NT2/D1 (cell line): ENCODE measurements at regions not wholly inside any gene's neighbourhood (a gene's known extent, or its start where the extent isn't known, plus 50 kb on each side); places are given as distances from the start of the nearest gene placed in this dataset.
"Not testable (repeated sequence)": the region's sequence is repeated elsewhere in the genome, so short reads cannot be mapped to it uniquely, and the experiment has no call there.

ENCODE experiments used
- DNase-seq: peaks from one replicate; pipeline ENCODE4 v3.0.0-alpha.2; 2011; ENCODE audit warnings: low read depth, low spot score
- H3K27me3 ChIP-seq: 2 replicates; pipeline ENCODE4 v1.6.0; 2011; ENCODE audit warnings: mild to moderate bottlenecking; ENCODE audit not compliant: insufficient read length, insufficient read depth
- H3K36me3 ChIP-seq: 2 replicates; pipeline ENCODE4 v1.6.1; 2011; ENCODE audit warnings: mild to moderate bottlenecking, low read length, mixed read lengths; ENCODE audit not compliant: insufficient read depth, insufficient read length
- H3K4me1 ChIP-seq: 2 replicates; pipeline ENCODE4 v1.5.1; 2011; ENCODE audit not compliant: insufficient read depth, insufficient read length
- H3K4me3 ChIP-seq: 2 replicates; pipeline ENCODE4 v1.5.1; 2011; ENCODE audit warnings: low read depth; ENCODE audit not compliant: insufficient read length
- H3K9ac ChIP-seq: 2 replicates; pipeline ENCODE4 v1.6.0; 2011; ENCODE audit warnings: low read depth; ENCODE audit not compliant: insufficient read length
- H3K9me3 ChIP-seq: 2 replicates; pipeline ENCODE4 v1.5.1; 2011; ENCODE audit warnings: mild to moderate bottlenecking, low read length; ENCODE audit not compliant: insufficient read depth
- SUZ12 ChIP-seq: IDR thresholded peaks from 2 replicates; pipeline ENCODE4 v1.6.1; 2011; ENCODE audit not compliant: insufficient read length, insufficient read depth; ENCODE audit errors: extremely low read depth
- YY1 ChIP-seq: IDR thresholded peaks from 2 replicates; pipeline ENCODE4 v1.6.1; 2011; ENCODE audit not compliant: insufficient read length, insufficient read depth
- ZNF274 ChIP-seq: IDR thresholded peaks from 2 replicates; pipeline ENCODE4 v1.6.1; 2011; ENCODE audit warnings: mild to moderate bottlenecking, low read depth, low read length

DNA sequence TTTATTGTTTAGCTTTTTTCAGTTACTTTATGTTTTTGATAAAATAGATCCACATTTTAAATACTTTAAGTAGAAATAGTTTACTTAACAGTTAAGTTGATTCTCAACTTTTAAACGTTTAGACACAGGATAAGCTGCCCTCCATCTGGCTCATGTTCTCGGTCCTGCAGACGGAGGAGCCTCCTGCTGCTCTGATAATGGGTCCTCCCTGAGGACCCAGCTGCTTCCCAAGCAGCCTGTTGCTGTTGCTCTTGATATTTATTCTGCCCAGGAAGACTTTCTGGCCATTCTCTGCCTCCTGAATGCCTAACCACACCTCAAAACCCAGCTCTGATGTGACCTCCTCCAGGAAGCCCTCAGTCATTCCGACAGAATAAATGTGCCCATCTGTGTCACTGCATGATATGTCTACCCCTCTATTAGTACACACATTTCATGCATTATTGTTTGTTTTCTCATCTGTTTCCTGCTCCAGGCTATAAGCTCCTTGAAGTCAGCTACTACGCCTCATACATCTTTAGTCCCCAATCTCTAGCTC lies 267.2 kb upstream of the MSX2 start:
- no peaks in the 10 kb centered on the region for H3K36me3 ChIP-seq
- H3K4me3 ChIP-seq = no peak overlapping the region
- no peak for DNase-seq
- H3K9me3 ChIP-seq = no peaks in the 10 kb centered on the region
- no peaks in the 10 kb centered on the region for H3K4me1 ChIP-seq
- no peak overlapping the region for H3K9ac ChIP-seq
- H3K27me3 ChIP-seq = no peaks in the 10 kb centered on the region
- no peak for TF ChIP-seq SUZ12
- no peak for TF ChIP-seq ZNF274
- TF ChIP-seq YY1 = no peak

DNA sequence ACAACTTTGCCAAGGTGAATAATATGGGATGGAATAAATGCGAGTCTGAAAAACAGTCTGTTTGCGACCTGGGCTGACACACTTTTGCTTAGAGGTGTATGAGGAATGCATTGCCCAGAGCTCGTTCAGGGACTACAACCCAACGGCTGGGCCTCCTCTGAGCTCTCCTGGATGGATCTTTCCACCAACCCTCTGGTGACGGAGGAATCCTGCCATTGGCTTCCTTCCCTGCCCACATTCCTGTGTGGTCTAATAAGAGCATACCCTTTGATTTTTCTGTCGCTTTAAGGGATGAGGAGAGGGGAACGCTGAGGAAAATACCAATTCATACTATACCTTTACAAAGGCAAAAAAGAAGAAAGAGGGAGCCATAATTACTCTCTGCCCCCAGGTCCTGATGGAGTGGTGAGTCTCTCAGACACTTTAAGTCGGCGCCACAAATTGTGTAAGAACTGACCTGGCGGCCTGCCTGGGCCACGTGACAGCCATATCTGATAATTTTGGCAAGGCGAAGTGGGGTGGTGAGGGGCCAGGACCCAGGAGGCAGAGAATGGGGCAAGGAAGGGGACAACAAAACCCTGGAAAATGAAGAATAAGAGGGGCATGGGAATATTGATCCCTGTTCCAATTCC lies 265.2 kb upstream of the MSX2 start:
- Histone ChIP-seq H3K4me1 (no peaks in the 10 kb centered on the region), H3K27me3 (no peaks in the 10 kb centered on the region), H3K4me3 (no peak overlapping the region), H3K36me3 (no peaks in the 10 kb centered on the region), H3K9ac (no peak overlapping the region), H3K9me3 (no peaks in the 10 kb centered on the region)
- DNase-seq = no peak
- TF ChIP-seq ZNF274 (no peak), YY1 (no peak), SUZ12 (no peak)

DNA sequence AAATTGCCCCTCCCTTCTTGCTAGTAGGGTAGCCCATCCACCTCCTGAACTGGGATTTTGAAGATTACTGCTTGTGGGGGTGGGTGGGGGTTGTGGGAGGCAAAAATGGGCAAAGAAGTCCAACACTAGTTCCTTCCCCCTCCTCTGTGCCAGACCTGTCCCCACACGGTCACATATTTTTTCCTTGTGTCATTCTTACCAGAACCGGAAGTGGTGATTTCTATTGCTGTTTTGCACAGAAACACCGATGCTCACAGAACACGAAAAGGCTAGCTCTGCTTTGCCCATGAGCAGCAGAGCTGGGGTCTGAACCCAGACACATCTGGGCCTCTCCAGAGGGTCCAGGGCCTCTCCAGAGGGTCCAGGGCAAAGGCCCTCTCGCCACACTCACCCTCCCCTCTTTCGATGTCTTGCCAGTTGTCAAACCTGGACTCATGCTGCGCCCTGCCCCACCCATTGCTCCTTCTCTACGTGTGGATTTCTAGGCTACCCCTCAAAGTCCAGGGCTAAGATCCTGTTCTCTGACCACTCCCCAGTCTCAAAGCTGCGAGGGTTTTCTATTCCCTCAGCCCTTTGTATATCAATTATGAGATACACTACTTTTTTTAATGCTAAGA lies 264.4 kb upstream of the MSX2 start:
- H3K9ac ChIP-seq = no peak overlapping the region
- no peak overlapping the region for H3K4me3 ChIP-seq
- H3K9me3 ChIP-seq = no peaks in the 10 kb centered on the region
- no peak for DNase-seq
- no peaks in the 10 kb centered on the region for H3K36me3 ChIP-seq
- H3K4me1 ChIP-seq = peaks cover 1% of the 10 kb centered on the region
- H3K27me3 ChIP-seq = no peaks in the 10 kb centered on the region
- no peak for TF ChIP-seq YY1
- TF ChIP-seq SUZ12 = no peak
- no peak for TF ChIP-seq ZNF274

DNA sequence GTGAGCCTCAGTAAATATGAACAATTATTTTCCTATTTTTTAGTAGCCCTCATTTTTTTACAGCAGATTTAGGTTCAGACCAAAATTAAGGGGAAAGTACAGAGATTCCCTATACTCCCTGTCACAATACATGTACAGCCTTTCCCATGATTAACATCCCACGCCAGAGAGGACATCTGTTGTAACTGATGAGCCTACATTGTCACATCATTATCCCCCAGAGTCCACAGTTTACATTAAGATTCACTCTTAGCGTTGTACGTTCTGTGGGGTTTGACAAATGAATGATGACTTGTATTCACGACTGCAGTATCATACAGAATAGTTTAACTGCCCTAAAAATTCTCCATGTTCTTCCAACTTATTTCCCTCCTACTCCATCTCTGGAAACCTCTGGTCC lies 262.3 kb upstream of the MSX2 start:
- H3K9ac ChIP-seq = no peak overlapping the region
- H3K9me3 ChIP-seq = no peaks in the 10 kb centered on the region
- no peaks in the 10 kb centered on the region for H3K27me3 ChIP-seq
- no peak overlapping the region for H3K4me3 ChIP-seq
- TF ChIP-seq SUZ12 = no peak
- TF ChIP-seq ZNF274 = no peak
- TF ChIP-seq YY1 = no peak
- H3K36me3 ChIP-seq = no peaks in the 10 kb centered on the region
- H3K4me1 ChIP-seq = peaks cover 3% of the 10 kb centered on the region
- DNase-seq = no peak

DNA sequence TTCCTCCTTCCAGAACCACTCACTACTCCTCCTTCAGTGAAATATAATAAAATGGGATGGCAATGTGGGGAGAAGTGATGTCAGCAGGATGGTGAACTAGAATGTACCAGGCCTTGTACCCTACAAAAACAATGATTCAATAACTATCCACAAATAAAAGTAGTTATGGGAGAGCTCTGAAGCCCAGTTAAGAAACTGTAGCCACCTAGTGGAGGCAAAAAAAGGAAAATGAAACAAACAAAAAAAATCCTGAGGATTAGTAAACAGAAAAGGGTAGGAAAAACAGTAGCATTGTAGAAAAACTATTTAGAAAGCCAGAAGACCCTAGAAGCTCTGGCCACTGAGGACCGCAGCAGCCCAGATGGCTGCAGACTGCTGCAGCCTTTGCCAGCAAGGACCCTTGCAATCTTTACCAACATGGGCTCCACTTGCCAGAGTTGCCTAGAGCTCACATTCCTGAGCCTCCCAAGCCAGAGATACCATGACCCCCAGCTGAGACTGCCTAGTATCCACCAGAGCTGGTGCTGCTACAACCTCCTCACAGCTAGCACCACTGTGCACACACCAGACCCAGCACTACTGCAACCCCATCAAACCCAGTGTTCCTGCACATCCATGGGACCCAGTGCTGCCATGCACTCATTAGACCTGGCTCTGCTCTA lies 259.7 kb upstream of the MSX2 start:
- DNase-seq = no peak

DNA sequence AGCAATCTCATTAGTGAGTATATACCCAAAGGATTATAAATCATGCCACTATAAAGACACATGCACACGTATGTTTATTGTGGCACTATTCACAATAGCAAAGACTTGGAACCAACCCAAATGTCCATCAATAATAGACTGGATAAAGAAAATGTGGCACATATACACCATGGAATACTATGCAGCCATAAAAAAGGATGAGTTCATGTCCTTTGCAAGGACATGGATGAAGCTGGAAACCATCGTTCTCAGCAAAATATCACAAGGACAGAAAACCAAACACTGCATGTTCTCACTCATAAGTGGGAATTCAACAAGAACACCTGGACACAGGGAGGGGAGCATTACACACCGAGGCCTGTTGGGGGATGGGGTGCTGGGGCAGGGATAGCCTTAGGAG lies 252.9 kb upstream of the MSX2 start:
- not testable (repeated sequence) for H3K4me3 ChIP-seq, H3K9ac ChIP-seq, H3K4me1 ChIP-seq, H3K27me3 ChIP-seq, DNase-seq, H3K36me3 ChIP-seq, H3K9me3 ChIP-seq

More for the DNA sequence above, 259.7 kb upstream of the MSX2 start:
- Histone ChIP-seq H3K4me3 (no peak overlapping the region), H3K4me1 (peaks cover 3% of the 10 kb centered on the region), H3K9me3 (no peaks in the 10 kb centered on the region), H3K27me3 (no peaks in the 10 kb centered on the region), H3K36me3 (no peaks in the 10 kb centered on the region), H3K9ac (no peak overlapping the region)
- no peak for TF ChIP-seq SUZ12
- TF ChIP-seq YY1 = no peak
- TF ChIP-seq ZNF274 = no peak

DNA sequence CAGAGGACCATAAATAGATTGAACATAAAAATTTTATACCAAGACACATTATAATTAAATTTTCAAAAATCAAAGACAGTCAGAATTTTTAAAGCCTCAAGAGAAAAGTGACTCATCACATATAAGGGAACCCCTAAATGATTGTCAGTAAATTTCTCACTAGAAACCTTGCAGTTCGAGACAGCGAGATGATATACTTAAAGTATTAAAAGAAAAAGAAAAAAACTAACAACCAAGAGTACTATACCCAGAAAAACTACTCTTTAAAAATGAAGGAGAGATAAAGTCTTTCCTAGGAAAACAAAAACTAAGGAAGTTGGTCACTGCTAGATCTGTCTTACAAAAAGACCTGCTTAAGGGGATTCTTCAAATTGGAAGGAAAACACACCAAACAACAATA lies 251.4 kb upstream of the MSX2 start:
- no peak overlapping the region for H3K4me3 ChIP-seq
- no peaks in the 10 kb centered on the region for H3K4me1 ChIP-seq
- DNase-seq = no peak
- TF ChIP-seq SUZ12 (no peak), YY1 (no peak), ZNF274 (no peak)
- H3K9me3 ChIP-seq = peaks cover 5% of the 10 kb centered on the region
- H3K27me3 ChIP-seq = no peaks in the 10 kb centered on the region
- H3K36me3 ChIP-seq = no peaks in the 10 kb centered on the region
- H3K9ac ChIP-seq = no peak overlapping the region

DNA sequence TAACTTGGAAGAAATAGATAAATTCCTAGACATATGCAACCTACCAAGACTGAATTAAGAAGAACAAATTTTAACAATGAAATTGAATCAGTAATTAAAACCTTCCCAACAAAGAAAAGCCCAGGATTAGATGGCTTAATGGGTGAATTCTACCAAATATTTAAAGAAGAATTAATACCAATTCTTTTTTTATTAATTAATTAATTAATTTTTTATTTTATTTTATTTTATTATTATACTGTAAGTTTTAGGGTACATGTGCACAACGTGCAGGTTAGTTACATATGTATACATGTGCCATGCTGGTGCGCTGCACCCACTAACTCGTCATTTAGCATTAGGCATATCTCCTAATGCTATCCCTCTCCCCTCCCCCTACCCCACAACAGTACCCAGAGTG lies 248.4 kb upstream of the MSX2 start:
- not testable (repeated sequence) for DNase-seq, H3K4me3 ChIP-seq, H3K36me3 ChIP-seq, H3K4me1 ChIP-seq, H3K9me3 ChIP-seq, H3K9ac ChIP-seq, H3K27me3 ChIP-seq
